ENCODE measurements at regions not wholly inside any gene's neighbourhood (a gene's known extent, or its start where the extent isn't known, plus 50 kb on each side); places are given as distances from the start of the nearest gene placed in this dataset.

DNA sequence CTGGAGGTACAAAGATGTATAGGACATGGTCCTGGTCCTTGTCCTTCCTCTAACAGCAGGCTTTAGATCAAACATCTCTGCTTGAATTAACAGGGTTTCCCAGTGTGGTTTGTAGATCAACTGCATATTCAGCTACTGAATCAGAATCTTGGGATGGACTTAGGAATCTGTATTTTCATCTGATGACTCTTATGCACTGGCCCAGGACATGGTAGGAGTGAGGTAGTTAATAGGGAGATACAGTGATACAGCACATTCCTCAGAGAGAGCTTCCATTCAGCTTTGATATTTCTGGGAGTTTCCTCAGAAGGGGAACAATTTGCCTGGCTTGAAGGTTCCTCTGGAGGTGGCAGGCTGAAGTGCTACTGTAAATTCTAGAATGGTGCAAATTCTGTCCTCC, 203.1 kb downstream of the LARP7 start:
- TF ChIP-seq, protein P1, sequence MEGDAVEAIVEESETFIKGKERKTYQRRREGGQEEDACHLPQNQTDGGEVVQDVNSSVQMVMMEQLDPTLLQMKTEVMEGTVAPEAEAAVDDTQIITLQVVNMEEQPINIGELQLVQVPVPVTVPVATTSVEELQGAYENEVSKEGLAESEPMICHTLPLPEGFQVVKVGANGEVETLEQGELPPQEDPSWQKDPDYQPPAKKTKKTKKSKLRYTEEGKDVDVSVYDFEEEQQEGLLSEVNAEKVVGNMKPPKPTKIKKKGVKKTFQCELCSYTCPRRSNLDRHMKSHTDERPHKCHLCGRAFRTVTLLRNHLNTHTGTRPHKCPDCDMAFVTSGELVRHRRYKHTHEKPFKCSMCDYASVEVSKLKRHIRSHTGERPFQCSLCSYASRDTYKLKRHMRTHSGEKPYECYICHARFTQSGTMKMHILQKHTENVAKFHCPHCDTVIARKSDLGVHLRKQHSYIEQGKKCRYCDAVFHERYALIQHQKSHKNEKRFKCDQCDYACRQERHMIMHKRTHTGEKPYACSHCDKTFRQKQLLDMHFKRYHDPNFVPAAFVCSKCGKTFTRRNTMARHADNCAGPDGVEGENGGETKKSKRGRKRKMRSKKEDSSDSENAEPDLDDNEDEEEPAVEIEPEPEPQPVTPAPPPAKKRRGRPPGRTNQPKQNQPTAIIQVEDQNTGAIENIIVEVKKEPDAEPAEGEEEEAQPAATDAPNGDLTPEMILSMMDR (IDR thresholded peaks at IDR 0.05): no peak
- TF ChIP-seq POLR2A (IDR thresholded peaks at IDR 0.05) (no peak), EP300 (IDR thresholded peaks at IDR 0.05) (no peak)
